Testis (tissue), 2 donors: ENCODE measurements at regions not wholly inside any gene's neighbourhood (a gene's known extent, or its start where the extent isn't known, plus 50 kb on each side); places are given as distances from the start of the nearest gene placed in this dataset.

ENCODE experiments used
- CTCF ChIP-seq, 3 experiments: fragments of 450-650 bp in 2 of 3; fragments of 200-600 bp in 1 of 3; sonication (generic) in 1 of 3; IDR thresholded peaks; one replicate each; pipeline ENCODE4 v1.5.1; 2016 to 2019; ENCODE audit warnings: antibody characterized with exemption in 3 of 3, mild to moderate bottlenecking in 2 of 3, moderate library complexity in 1 of 3
- POLR2A ChIP-seq: fragments of 450-650 bp; IDR thresholded peaks from one replicate; pipeline ENCODE4 v1.6.1; 2017; ENCODE audit warnings: antibody characterized with exemption, mild to moderate bottlenecking, moderate library complexity

DNA sequence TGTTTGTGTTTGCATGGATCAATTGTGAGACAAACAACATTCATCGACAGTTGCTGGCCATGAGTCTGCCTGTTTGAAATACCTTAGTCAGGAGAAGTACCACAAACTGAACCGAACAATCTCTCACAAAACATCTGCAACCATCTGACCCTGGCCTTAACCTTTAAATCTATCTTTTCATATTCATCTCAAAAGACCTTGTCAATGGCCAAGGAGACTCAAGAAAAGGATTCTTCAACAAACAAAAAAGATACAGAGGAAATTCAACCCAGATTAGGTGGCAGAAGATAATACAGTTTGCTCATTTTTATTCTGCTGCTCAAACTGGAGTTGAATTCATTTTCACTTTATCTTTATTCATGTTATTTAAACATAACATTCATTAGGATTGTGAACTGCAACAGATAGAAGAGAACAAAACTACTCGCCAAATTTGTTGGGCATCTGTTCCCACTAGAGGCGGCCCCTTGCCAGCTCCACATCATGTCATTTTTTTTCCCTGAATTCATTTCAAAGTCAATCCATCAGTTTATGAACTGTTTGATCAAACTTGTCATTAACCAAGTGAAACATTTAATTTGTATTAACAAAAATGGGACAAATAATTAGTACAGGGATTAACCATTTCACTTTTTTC, 152.3 kb upstream of the OTX2 start:
- no peak for TF ChIP-seq POLR2A
- no peak for TF ChIP-seq CTCF (IDR thresholded peaks at IDR 0.05)
